ENCODE measurements at regions not wholly inside any gene's neighbourhood (a gene's known extent, or its start where the extent isn't known, plus 50 kb on each side); places are given as distances from the start of the nearest gene placed in this dataset.

DNA sequence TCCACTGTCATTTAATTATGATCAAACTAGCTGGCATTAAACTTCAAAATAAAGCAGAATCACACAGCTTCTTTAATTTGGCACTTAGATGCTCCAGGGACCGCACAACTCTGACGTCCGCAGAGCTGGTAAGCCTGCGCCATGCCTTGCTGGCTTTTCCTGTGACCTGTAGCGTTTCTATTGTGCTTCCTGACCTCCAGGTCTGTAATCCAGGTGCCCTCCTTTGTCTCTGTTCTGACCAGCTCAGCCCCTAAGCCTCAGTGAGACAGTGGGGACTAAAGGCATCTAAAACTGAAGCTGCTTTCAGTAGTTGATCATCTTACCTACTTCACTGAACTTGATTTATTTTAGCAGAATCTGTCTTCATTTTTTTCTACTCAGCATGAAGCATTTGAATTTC, 249.7 kb upstream of the RGPD4 start:
- no peak overlapping the region for H3K4me3 ChIP-seq (ENCODE audit: low read length)
- TF ChIP-seq CTCF (IDR thresholded peaks at IDR 0.05; ENCODE audit: insufficient read depth, low read depth, low read length, missing control alignments), result no peak
- no peak for DNase-seq (ENCODE audit: low read depth)

GRCh38 chr2:107582487-107582886, 244.2 kb upstream of the RGPD4 start:
- H3K4me3 ChIP-seq (ENCODE audit: low read length), result no peak overlapping the region
- DNase-seq (ENCODE audit: low read depth), result no peak
- no peak for TF ChIP-seq CTCF (IDR thresholded peaks at IDR 0.05; ENCODE audit: insufficient read depth, low read depth, low read length, missing control alignments)

DNA sequence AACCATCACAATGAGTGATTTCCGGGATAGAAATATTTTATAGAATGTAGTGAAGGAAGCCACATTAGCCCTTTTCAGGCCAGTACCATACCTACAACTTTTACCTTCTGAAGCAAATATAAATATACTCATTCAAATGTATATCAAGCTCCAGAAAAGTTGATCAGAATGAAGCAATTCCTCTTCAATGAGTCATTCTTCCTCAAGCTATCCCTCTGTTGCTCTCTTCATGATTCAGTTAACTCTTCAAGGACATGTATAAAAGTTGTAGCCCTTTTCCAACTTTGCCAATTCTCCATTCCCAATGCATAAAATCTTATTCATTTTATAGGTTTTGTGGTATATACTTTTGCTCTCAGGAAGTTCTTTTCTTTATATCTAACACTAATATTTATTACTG, 242.1 kb upstream of the RGPD4 start:
- DNase-seq (ENCODE audit: low read depth), result peak; percentile 68
- TF ChIP-seq CTCF (IDR thresholded peaks at IDR 0.05; ENCODE audit: insufficient read depth, low read depth, low read length, missing control alignments), result no peak

DNA sequence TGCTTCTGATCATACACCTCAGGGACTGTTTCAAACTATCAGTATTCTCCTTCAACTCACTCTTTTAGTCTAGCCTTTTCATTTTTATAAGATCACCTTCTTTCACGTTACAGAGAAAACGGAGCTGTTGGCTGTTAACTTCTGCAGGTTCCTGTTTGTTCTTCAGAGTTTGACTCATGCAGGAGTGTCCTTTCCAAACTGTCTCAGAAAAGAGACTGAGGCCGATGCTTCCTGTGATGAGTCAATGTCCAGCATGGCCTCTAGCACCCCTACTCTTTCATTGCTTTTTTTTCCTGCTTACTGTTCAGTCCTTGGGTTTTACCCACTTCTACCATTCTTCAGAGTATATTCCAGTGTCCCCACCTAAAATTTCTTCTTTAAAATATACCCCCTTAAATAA, 240.8 kb upstream of the RGPD4 start:
- peak; percentile 74 for DNase-seq (ENCODE audit: low read depth)
- no peak for TF ChIP-seq CTCF (IDR thresholded peaks at IDR 0.05; ENCODE audit: insufficient read depth, low read depth, low read length, missing control alignments)
- H3K4me3 ChIP-seq (ENCODE audit: low read length), result no peak overlapping the region

More for the DNA sequence above, 242.1 kb upstream of the RGPD4 start:
- no peak overlapping the region for H3K4me3 ChIP-seq (ENCODE audit: low read length)

DNA sequence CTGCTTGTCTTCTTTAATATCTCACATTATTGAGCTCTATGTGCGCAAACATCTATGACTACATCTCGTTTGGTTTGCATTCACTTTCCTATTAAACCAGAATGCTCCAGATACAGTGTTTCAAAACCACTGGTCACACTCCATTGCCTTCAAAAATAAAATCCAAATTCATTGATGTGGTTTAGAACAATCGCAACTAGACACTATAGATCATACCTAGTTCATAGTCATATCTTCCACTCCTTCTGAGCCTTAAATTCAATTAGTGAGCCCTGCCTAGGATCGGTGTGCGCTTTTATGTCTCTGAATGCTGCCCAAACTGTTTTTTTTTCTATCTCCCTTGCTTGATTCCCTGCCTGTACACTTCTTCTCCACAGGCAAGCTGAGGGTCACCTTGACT, 238.5 kb upstream of the RGPD4 start:
- DNase-seq (ENCODE audit: low read depth), result no peak
- TF ChIP-seq CTCF (IDR thresholded peaks at IDR 0.05; ENCODE audit: insufficient read depth, low read depth, low read length, missing control alignments), result no peak
- no peak overlapping the region for H3K4me3 ChIP-seq (ENCODE audit: low read length)

- H3K4me3 ChIP-seq (ENCODE audit: low read length), result no peak overlapping the region
- no peak for TF ChIP-seq CTCF (IDR thresholded peaks at IDR 0.05; ENCODE audit: insufficient read depth, low read depth, low read length, missing control alignments)
- DNase-seq (ENCODE audit: low read depth), result peak; percentile 46
These were observed 237.6 kb upstream of the RGPD4 start for GRCh38 chr2:107589079-107589491.

- no peak overlapping the region for H3K4me3 ChIP-seq (ENCODE audit: low read length)
- DNase-seq (ENCODE audit: low read depth), result no peak
- no peak for TF ChIP-seq CTCF (IDR thresholded peaks at IDR 0.05; ENCODE audit: insufficient read depth, low read depth, low read length, missing control alignments)
These were observed 235.0 kb upstream of the RGPD4 start for GRCh38 chr2:107591561-107592279.

Data from epithelial cell of esophagus (primary cell).